ENCODE measurements at regions not wholly inside any gene's neighbourhood (a gene's known extent, or its start where the extent isn't known, plus 50 kb on each side); places are given as distances from the start of the nearest gene placed in this dataset.

GRCh38 chr2:215887303-215887702 lies 126.0 kb downstream of the MREG start:
- no peak for TF ChIP-seq CTCF (IDR thresholded peaks at IDR 0.05; ENCODE audit: low read depth, low read length, poor library complexity, severe bottlenecking)
- TF ChIP-seq EZH2phosphoT487 (IDR thresholded peaks at IDR 0.05; ENCODE audit: borderline replicate concordance, low read length), result no peak

Data from DOHH2 (cell line).